ENCODE measurements at regions not wholly inside any gene's neighbourhood (a gene's known extent, or its start where the extent isn't known, plus 50 kb on each side); places are given as distances from the start of the nearest gene placed in this dataset.
A peak's percentile ranks its signal among the peaks of the same experiment; 100 is the strongest.
"Not testable (repeated sequence)": the region's sequence is repeated elsewhere in the genome, so short reads cannot be mapped to it uniquely, and the experiment has no call there.

- no peak for DNase-seq
Observed at GRCh38 chr7:112540839-112541577, 60.2 kb downstream of the LSMEM1 start.

GRCh38 chr7:112546723-112547513, 66.1 kb downstream of the LSMEM1 start:
- no peak for DNase-seq

- no peak for DNase-seq
Observed at GRCh38 chr7:112547916-112548315, 67.1 kb downstream of the LSMEM1 start.

GRCh38 chr7:112550468-112551060, 69.8 kb downstream of the LSMEM1 start:
- peak; percentile 24 for DNase-seq

GRCh38 chr7:112551521-112551920, 70.7 kb downstream of the LSMEM1 start:
- DNase-seq = not testable (repeated sequence)

- DNase-seq = no peak
Observed at GRCh38 chr7:112554591-112554990, 73.8 kb downstream of the LSMEM1 start.

GRCh38 chr7:112556633-112557032, 75.8 kb downstream of the LSMEM1 start:
- DNase-seq = no peak

- DNase-seq = peak; percentile 93
Observed at GRCh38 chr7:112566442-112567324, 85.9 kb downstream of the LSMEM1 start.

- peak; percentile 69 for DNase-seq
Observed at GRCh38 chr7:112567388-112567787, 86.6 kb downstream of the LSMEM1 start.

- peak; percentile 54 for DNase-seq
Observed at GRCh38 chr7:112571852-112572607, 91.2 kb downstream of the LSMEM1 start.

- peak; percentile 72 for DNase-seq
Observed at GRCh38 chr7:112572669-112573301, 92.0 kb downstream of the LSMEM1 start.

- peak; percentile 26 for DNase-seq
Observed at GRCh38 chr7:112573302-112574039, 92.7 kb downstream of the LSMEM1 start.

GRCh38 chr7:112575864-112576263, 95.1 kb downstream of the LSMEM1 start:
- no peak for DNase-seq

GRCh38 chr7:112579388-112579787, 98.6 kb downstream of the LSMEM1 start:
- DNase-seq = no peak

- DNase-seq = no peak
Observed at GRCh38 chr7:112580717-112581435, 100.1 kb downstream of the LSMEM1 start.

- DNase-seq = no peak
Observed at GRCh38 chr7:112581529-112581928, 100.7 kb downstream of the LSMEM1 start.

GRCh38 chr7:112584290-112584689, 103.5 kb downstream of the LSMEM1 start:
- no peak for DNase-seq

- DNase-seq = no peak
Observed at GRCh38 chr7:112587504-112587903, 106.7 kb downstream of the LSMEM1 start.

GRCh38 chr7:112592565-112593263, 111.9 kb downstream of the LSMEM1 start:
- DNase-seq = not testable (repeated sequence)
